ENCODE measurements at regions not wholly inside any gene's neighbourhood (a gene's known extent, or its start where the extent isn't known, plus 50 kb on each side); places are given as distances from the start of the nearest gene placed in this dataset.
"Not testable (repeated sequence)": the region's sequence is repeated elsewhere in the genome, so short reads cannot be mapped to it uniquely, and the experiment has no call there.

GRCh38 chr10:4902571-4903011 lies 60.6 kb upstream of the AKR1C1 start:
- Histone ChIP-seq H3K9me3 (ENCODE audit: control insufficient read depth, low read length) (no peaks in the 10 kb centered on the region), H3K27ac (ENCODE audit: low read depth in 1 of 2, low read length in 2 of 2) (peak overlapping the region; percentile 12 to 92), H3K4me3 (ENCODE audit: low read length in 2 of 2) (no peak overlapping the region), H3K36me3 (ENCODE audit: control insufficient read depth in 1 of 2, insufficient read depth in 2 of 2, low read length in 1 of 2) (no peaks in the 10 kb centered on the region), H3K27me3 (ENCODE audit: control insufficient read depth in 1 of 2, insufficient read depth in 2 of 2, low read length in 1 of 2) (no peaks in the 10 kb centered on the region), H3K4me1 (ENCODE audit: control insufficient read depth in 1 of 2, insufficient read depth in 2 of 2, low read length in 2 of 2) (peaks cover 0 to 1% of the 10 kb centered on the region in 2 donors)
- ATAC-seq (ENCODE audit: low FRiP score): no peak
- WGBS, 2 donors: 36% methylated on average over 5 of the region's 5 CpGs
- intact Hi-C loops (cut with DNase I): no loop called here
- DNase-seq: no peak

- H3K27ac ChIP-seq (ENCODE audit: low read depth in 1 of 2, low read length in 2 of 2): peak overlapping the region in 1 of 2 donors; percentile 92
- H3K36me3 ChIP-seq (ENCODE audit: control insufficient read depth in 1 of 2, insufficient read depth in 2 of 2, low read length in 1 of 2); H3K4me1 ChIP-seq (ENCODE audit: control insufficient read depth in 1 of 2, insufficient read depth in 2 of 2, low read length in 2 of 2); DNase-seq; intact Hi-C loops (cut with DNase I); H3K4me3 ChIP-seq (ENCODE audit: low read length in 2 of 2); H3K27me3 ChIP-seq (ENCODE audit: control insufficient read depth in 1 of 2, insufficient read depth in 2 of 2, low read length in 1 of 2); ATAC-seq (ENCODE audit: low FRiP score); H3K9me3 ChIP-seq (ENCODE audit: control insufficient read depth, low read length): not testable (repeated sequence)
- WGBS, 2 donors: 55 to 66% methylated on average over 7 of the region's 7 CpGs
Observed at GRCh38 chr10:4903126-4903525, 60.1 kb upstream of the AKR1C1 start.

- H3K27me3 ChIP-seq (ENCODE audit: control insufficient read depth in 1 of 2, insufficient read depth in 2 of 2, low read length in 1 of 2); H3K4me3 ChIP-seq (ENCODE audit: low read length in 2 of 2); H3K36me3 ChIP-seq (ENCODE audit: control insufficient read depth in 1 of 2, insufficient read depth in 2 of 2, low read length in 1 of 2); H3K27ac ChIP-seq (ENCODE audit: low read depth in 1 of 2, low read length in 2 of 2); DNase-seq; intact Hi-C loops (cut with DNase I); ATAC-seq (ENCODE audit: low FRiP score); H3K4me1 ChIP-seq (ENCODE audit: control insufficient read depth in 1 of 2, insufficient read depth in 2 of 2, low read length in 2 of 2); H3K9me3 ChIP-seq (ENCODE audit: control insufficient read depth, low read length): not testable (repeated sequence)
- 83 to 91% methylated on average over 2 of the region's 2 CpGs for WGBS, 2 donors
Observed at GRCh38 chr10:4903675-4904074, 59.5 kb upstream of the AKR1C1 start.

GRCh38 chr10:4909118-4909517 lies 54.1 kb upstream of the AKR1C1 start:
- peak in 1 of 2 donors; percentile 62 for DNase-seq
- Histone ChIP-seq H3K27me3 (ENCODE audit: control insufficient read depth in 1 of 2, insufficient read depth in 2 of 2, low read length in 1 of 2) (no peaks in the 10 kb centered on the region), H3K4me1 (ENCODE audit: control insufficient read depth in 1 of 2, insufficient read depth in 2 of 2, low read length in 2 of 2) (no peaks in the 10 kb centered on the region), H3K9me3 (ENCODE audit: control insufficient read depth, low read length) (no peaks in the 10 kb centered on the region), H3K36me3 (ENCODE audit: control insufficient read depth in 1 of 2, insufficient read depth in 2 of 2, low read length in 1 of 2) (no peaks in the 10 kb centered on the region), H3K4me3 (ENCODE audit: low read length in 2 of 2) (no peak overlapping the region), H3K27ac (ENCODE audit: low read depth in 1 of 2, low read length in 2 of 2) (no peak overlapping the region)
- no peak for ATAC-seq (ENCODE audit: low FRiP score)
- WGBS, 2 donors: 92 to 95% methylated on average over 6 of the region's 6 CpGs
- intact Hi-C loops (cut with DNase I): no loop called here
